MV-4-11 (cell line): ENCODE measurements at regions not wholly inside any gene's neighbourhood (a gene's known extent, or its start where the extent isn't known, plus 50 kb on each side); places are given as distances from the start of the nearest gene placed in this dataset.
"Not testable (repeated sequence)": the region's sequence is repeated elsewhere in the genome, so short reads cannot be mapped to it uniquely, and the experiment has no call there.

Source experiments
- DNase-seq: peaks from one replicate; lab custom pipeline; 2025; lab: John Stamatoyannopoulos, UW

GRCh38 chr9:15113288-15113687 lies 193.7 kb downstream of the TTC39B start:
- no peak for DNase-seq

GRCh38 chr9:15111071-15111470 lies 195.9 kb downstream of the TTC39B start:
- no peak for DNase-seq

GRCh38 chr9:15104826-15105420 lies 194.7 kb upstream of the FREM1 start:
- DNase-seq: no peak

GRCh38 chr9:15103290-15103689 lies 193.1 kb upstream of the FREM1 start:
- no peak for DNase-seq

GRCh38 chr9:15101095-15101494 lies 190.9 kb upstream of the FREM1 start:
- no peak for DNase-seq

GRCh38 chr9:15100571-15100970 lies 190.3 kb upstream of the FREM1 start:
- DNase-seq: no peak

- no peak for DNase-seq
These were observed 186.7 kb upstream of the FREM1 start for GRCh38 chr9:15096972-15097371.

GRCh38 chr9:15086778-15087324 lies 176.6 kb upstream of the FREM1 start:
- DNase-seq: no peak

- no peak for DNase-seq
These were observed 176.0 kb upstream of the FREM1 start for GRCh38 chr9:15086156-15086763.

- no peak for DNase-seq
These were observed 171.0 kb upstream of the FREM1 start for GRCh38 chr9:15081021-15081753.

GRCh38 chr9:15080401-15080800 lies 170.2 kb upstream of the FREM1 start:
- no peak for DNase-seq

- no peak for DNase-seq
These were observed 169.8 kb upstream of the FREM1 start for GRCh38 chr9:15079989-15080388.

GRCh38 chr9:15077946-15078729 lies 167.9 kb upstream of the FREM1 start:
- DNase-seq: no peak

- no peak for DNase-seq
These were observed 163.4 kb upstream of the FREM1 start for GRCh38 chr9:15073620-15074019.

- DNase-seq: no peak
These were observed 160.5 kb upstream of the FREM1 start for GRCh38 chr9:15070716-15071115.

GRCh38 chr9:15069106-15069505 lies 158.9 kb upstream of the FREM1 start:
- no peak for DNase-seq

- DNase-seq: no peak
These were observed 158.0 kb upstream of the FREM1 start for GRCh38 chr9:15068261-15068660.

GRCh38 chr9:15059003-15059402 lies 148.8 kb upstream of the FREM1 start:
- no peak for DNase-seq

GRCh38 chr9:15058236-15058635 lies 148.0 kb upstream of the FREM1 start:
- DNase-seq: no peak

GRCh38 chr9:15055284-15055683 lies 145.1 kb upstream of the FREM1 start:
- not testable (repeated sequence) for DNase-seq

GRCh38 chr9:15048772-15049171 lies 138.5 kb upstream of the FREM1 start:
- no peak for DNase-seq

GRCh38 chr9:15047028-15047551 lies 136.9 kb upstream of the FREM1 start:
- no peak for DNase-seq
